Esophagus squamous epithelium (tissue), 5 donors: ENCODE measurements at regions not wholly inside any gene's neighbourhood (a gene's known extent, or its start where the extent isn't known, plus 50 kb on each side); places are given as distances from the start of the nearest gene placed in this dataset.

Experiments used
- DNase-seq: peaks from one replicate; lab custom pipeline; 2025; lab: John Stamatoyannopoulos, UW
- H3K27ac ChIP-seq, 4 donors: fragments of 200-600 bp; sonication (generic); one replicate each; pipeline ENCODE4 v1.5.1; 2016 to 2019; ENCODE audit warnings: mild to moderate bottlenecking in 1 of 4
- H3K27me3 ChIP-seq, 4 donors: fragments of 200-600 bp; sonication (generic); 1 replicate in 3 of 4; 2 replicates in 1 of 4; pipeline versions ENCODE4 v1.5.1 to v1.6.0; 2017 to 2021; ENCODE audit warnings: antibody characterized with exemption in 1 of 4
- H3K36me3 ChIP-seq, 3 donors: fragments of 200-600 bp; sonication (generic); one replicate each; pipeline ENCODE4 v1.5.1; 2016 to 2019
- H3K4me1 ChIP-seq, 3 donors: fragments of 200-600 bp; sonication (generic); one replicate each; pipeline ENCODE4 v1.5.1; 2017 to 2019
- H3K4me3 ChIP-seq, 4 donors: fragments of 200-600 bp; sonication (generic); 1 replicate in 3 of 4; 2 replicates in 1 of 4; pipeline ENCODE4 v1.5.1; 2016 to 2019; ENCODE audit warnings: mild to moderate bottlenecking in 2 of 4, moderate library complexity in 1 of 4
- H3K9me3 ChIP-seq, 3 donors: fragments of 200-600 bp; sonication (generic); one replicate each; pipeline ENCODE4 v1.5.1; 2016 to 2019
- POLR2A ChIP-seq, 4 donors: fragments of 450-650 bp; IDR thresholded peaks; one replicate each; pipeline ENCODE4 v1.6.1; 2017; ENCODE audit warnings: antibody characterized with exemption in 4 of 4, mild to moderate bottlenecking in 4 of 4, moderate library complexity in 3 of 4
- WGBS, 2 donors: methylation state at CpG; one replicate each; pipeline ENCODE4 v1.1.5; 2018; 5-methylcytosine and 5-hydroxymethylcytosine counted together
- intact Hi-C: fragments of 100-400 bp; cut with DNase I; formaldehyde crosslinking; loops from one replicate; pipeline ENCODE4 v1.15.0; 2022
- TF ChIP-seq, protein P1 (sequence below), 6 experiments: fragments of 450-650 bp in 4 of 6; fragments of 200-600 bp in 2 of 6; sonication (generic) in 2 of 6; IDR thresholded peaks; one replicate each; pipeline ENCODE4 v1.5.1; 2016 to 2019; ENCODE audit warnings: antibody characterized with exemption in 6 of 6, mild to moderate bottlenecking in 4 of 6, moderate library complexity in 4 of 6
- donor health status: DM: yes; HTN: yes; CAD: no.

DNA sequence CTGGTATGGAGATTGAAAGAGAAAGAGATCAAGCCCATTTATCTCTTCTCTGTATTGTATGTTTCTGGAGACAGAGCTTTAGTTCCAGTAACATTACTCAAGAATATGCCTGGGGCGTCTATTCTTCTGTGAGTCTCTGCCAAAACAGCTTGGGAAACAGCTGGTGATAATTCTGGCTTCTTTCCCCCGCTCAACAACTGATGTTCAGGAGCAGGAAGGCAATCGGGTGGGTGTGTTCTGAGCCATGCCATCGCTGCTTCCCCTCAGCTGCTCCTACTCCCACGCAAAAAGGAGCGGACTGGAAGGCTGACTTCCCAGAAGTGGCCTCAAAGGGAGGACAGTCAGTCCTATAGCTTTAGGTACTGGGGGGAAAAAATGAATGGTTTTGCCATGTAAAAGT lies 695.1 kb downstream of the PLCL1 start:
- TF ChIP-seq POLR2A (IDR thresholded peaks at IDR 0.05), result no peak
- TF ChIP-seq, protein P1, sequence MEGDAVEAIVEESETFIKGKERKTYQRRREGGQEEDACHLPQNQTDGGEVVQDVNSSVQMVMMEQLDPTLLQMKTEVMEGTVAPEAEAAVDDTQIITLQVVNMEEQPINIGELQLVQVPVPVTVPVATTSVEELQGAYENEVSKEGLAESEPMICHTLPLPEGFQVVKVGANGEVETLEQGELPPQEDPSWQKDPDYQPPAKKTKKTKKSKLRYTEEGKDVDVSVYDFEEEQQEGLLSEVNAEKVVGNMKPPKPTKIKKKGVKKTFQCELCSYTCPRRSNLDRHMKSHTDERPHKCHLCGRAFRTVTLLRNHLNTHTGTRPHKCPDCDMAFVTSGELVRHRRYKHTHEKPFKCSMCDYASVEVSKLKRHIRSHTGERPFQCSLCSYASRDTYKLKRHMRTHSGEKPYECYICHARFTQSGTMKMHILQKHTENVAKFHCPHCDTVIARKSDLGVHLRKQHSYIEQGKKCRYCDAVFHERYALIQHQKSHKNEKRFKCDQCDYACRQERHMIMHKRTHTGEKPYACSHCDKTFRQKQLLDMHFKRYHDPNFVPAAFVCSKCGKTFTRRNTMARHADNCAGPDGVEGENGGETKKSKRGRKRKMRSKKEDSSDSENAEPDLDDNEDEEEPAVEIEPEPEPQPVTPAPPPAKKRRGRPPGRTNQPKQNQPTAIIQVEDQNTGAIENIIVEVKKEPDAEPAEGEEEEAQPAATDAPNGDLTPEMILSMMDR (IDR thresholded peaks at IDR 0.05), result no peak
- intact Hi-C loops, result no loop called here
- 34 to 52% methylated on average over 5 of the region's 6 CpGs for WGBS, 2 donors
- Histone ChIP-seq H3K4me3 (no peak overlapping the region), H3K4me1 (no peaks in the 10 kb centered on the region), H3K27ac (no peak overlapping the region), H3K9me3 (no peaks in the 10 kb centered on the region), H3K36me3 (no peaks in the 10 kb centered on the region), H3K27me3 (no peaks in the 10 kb centered on the region)
- DNase-seq, result no peak

DNA sequence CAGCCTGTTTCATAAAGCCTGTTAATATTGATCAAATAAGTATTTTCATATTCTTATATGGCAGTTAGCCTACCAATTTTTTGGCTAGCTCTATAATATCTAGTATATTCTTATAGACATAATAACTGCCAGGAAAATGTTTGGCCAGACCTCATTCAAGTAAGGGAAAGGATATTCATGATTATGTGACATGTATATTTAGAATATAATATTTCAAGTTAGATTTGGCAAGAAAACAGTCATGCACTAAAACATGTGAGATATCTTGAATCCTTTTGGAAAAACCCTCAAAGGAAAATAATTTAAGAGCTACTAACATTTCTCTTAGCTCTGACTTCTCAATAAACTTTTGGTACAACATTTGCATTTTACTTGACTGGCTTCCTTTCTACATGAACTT lies 694.1 kb downstream of the PLCL1 start:
- no peaks in the 10 kb centered on the region for H3K9me3 ChIP-seq
- no peak overlapping the region for H3K27ac ChIP-seq
- H3K4me1 ChIP-seq, result no peaks in the 10 kb centered on the region
- no peaks in the 10 kb centered on the region for H3K27me3 ChIP-seq
- no peaks in the 10 kb centered on the region for H3K36me3 ChIP-seq
- intact Hi-C loops, result no loop called here
- TF ChIP-seq, protein P1 (IDR thresholded peaks at IDR 0.05), result no peak
- TF ChIP-seq POLR2A (IDR thresholded peaks at IDR 0.05), result no peak
- DNase-seq, result no peak
- no peak overlapping the region for H3K4me3 ChIP-seq

DNA sequence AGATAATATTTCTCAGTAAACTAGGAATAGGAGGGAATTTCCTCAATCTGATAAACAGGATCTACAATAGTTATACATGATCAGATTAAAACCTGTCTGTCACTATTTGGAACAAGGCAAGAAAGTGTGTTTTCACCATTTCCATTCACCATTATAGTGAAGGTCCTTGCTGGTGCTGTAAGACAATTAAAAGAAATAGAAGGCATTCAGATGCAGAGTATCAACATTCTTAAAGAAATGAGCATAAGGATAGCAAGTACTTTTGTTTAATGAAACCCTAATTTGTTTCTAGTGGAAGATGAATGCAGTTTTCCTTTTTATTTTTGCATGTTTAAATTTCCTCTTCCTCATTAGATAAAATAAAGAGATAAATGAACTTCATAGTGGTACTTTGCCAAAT lies 693.7 kb downstream of the PLCL1 start:
- DNase-seq, result no peak
- Histone ChIP-seq H3K9me3 (no peaks in the 10 kb centered on the region), H3K4me1 (no peaks in the 10 kb centered on the region), H3K36me3 (no peaks in the 10 kb centered on the region), H3K27ac (no peak overlapping the region), H3K4me3 (no peak overlapping the region), H3K27me3 (no peaks in the 10 kb centered on the region)
- intact Hi-C loops, result no loop called here
- TF ChIP-seq POLR2A (IDR thresholded peaks at IDR 0.05), result no peak
- TF ChIP-seq, protein P1 (IDR thresholded peaks at IDR 0.05), result no peak

DNA sequence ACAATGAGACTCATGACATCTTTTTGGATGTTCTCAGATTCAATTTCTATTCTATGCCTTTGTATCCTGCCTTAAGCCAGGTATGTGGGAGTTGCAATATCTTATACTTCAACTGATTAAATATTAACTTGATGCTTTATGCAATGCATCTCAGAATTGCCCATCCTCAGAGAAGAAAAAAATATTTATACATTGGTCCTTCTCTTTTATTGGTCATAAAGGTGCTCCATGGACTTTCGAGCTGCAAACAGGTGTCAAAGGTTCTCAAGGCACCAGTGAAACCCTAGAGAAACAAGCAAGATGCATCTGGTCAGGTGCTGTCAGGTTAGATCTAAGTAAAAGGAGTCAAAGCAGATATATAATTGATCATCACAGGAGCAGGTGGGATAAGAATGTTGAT lies 690.5 kb downstream of the PLCL1 start:
- Histone ChIP-seq H3K9me3 (no peaks in the 10 kb centered on the region), H3K4me1 (no peaks in the 10 kb centered on the region), H3K4me3 (no peak overlapping the region), H3K36me3 (no peaks in the 10 kb centered on the region), H3K27me3 (no peaks in the 10 kb centered on the region), H3K27ac (no peak overlapping the region)
- intact Hi-C loops, result no loop called here
- TF ChIP-seq POLR2A (IDR thresholded peaks at IDR 0.05), result no peak
- TF ChIP-seq, protein P1 (IDR thresholded peaks at IDR 0.05), result no peak
- 36 to 60% methylated on average over 1 of the region's 1 CpG for WGBS, 2 donors
- no peak for DNase-seq

DNA sequence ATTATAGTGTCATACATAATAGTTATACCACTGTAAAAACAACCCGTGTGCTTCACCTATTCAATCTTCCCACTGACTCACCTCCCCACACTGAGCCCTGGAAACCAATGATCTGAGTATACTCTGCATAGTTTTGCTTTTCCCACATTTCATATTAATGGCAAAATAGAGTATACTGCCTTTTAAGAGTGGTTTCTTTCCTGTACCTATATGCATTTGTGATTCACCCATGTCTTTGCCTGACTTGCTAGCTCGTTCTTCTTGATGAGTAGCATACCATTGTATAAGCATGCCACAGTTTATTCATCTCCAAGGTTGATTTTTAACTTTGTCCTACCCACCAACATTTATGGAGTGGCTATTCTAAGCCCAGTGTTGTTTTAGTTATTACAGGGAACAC lies 686.4 kb downstream of the PLCL1 start:
- Histone ChIP-seq H3K9me3 (no peaks in the 10 kb centered on the region), H3K4me1 (no peaks in the 10 kb centered on the region), H3K27me3 (no peaks in the 10 kb centered on the region), H3K27ac (no peak overlapping the region), H3K36me3 (no peaks in the 10 kb centered on the region), H3K4me3 (no peak overlapping the region)
- WGBS, 2 donors, result 29 to 36% methylated on average over 2 of the region's 2 CpGs
- TF ChIP-seq POLR2A (IDR thresholded peaks at IDR 0.05), result no peak
- TF ChIP-seq, protein P1 (IDR thresholded peaks at IDR 0.05), result no peak
- intact Hi-C loops, result no loop called here
- DNase-seq, result no peak
